GM12865 (cell line): ENCODE measurements at regions not wholly inside any gene's neighbourhood (a gene's known extent, or its start where the extent isn't known, plus 50 kb on each side); places are given as distances from the start of the nearest gene placed in this dataset.

ENCODE experiments used
- DNase-seq: peaks from one replicate; pipeline ENCODE4 v3.0.0; 2010; ENCODE audit warnings: low read depth
- H3K4me3 ChIP-seq: 2 replicates; pipeline ENCODE4 v1.5.1; 2011; ENCODE audit warnings: mild to moderate bottlenecking, low read depth, low read length, control low read depth
- CTCF ChIP-seq: IDR thresholded peaks from 2 replicates; pipeline ENCODE4 v1.5.1; 2011; ENCODE audit warnings: low read length, control low read depth, low read depth, inconsistent platforms; ENCODE audit not compliant: insufficient read depth; ENCODE audit errors: missing control alignments

- no peak for TF ChIP-seq CTCF
- no peak for DNase-seq
- H3K4me3 ChIP-seq = no peak overlapping the region
Observed at GRCh38 chr22:45102896-45103420, 60.8 kb upstream of the NUP50 start.

GRCh38 chr22:45103756-45104155 lies 60.0 kb upstream of the NUP50 start:
- H3K4me3 ChIP-seq = no peak overlapping the region
- no peak for TF ChIP-seq CTCF
- DNase-seq = no peak

- no peak overlapping the region for H3K4me3 ChIP-seq
- no peak for DNase-seq
- TF ChIP-seq CTCF = no peak
Observed at GRCh38 chr22:45104313-45104712, 59.4 kb upstream of the NUP50 start.

- H3K4me3 ChIP-seq = no peak overlapping the region
- TF ChIP-seq CTCF = no peak
- no peak for DNase-seq
Observed at GRCh38 chr22:45105281-45105702, 58.4 kb upstream of the NUP50 start.

- TF ChIP-seq CTCF = no peak
- no peak overlapping the region for H3K4me3 ChIP-seq
- no peak for DNase-seq
Observed at GRCh38 chr22:45107671-45108070, 56.1 kb upstream of the NUP50 start.

GRCh38 chr22:45112136-45112879 lies 51.4 kb upstream of the NUP50 start:
- no peak overlapping the region for H3K4me3 ChIP-seq
- no peak for DNase-seq
- no peak for TF ChIP-seq CTCF
